Liver (tissue), 3 donors: ENCODE measurements at regions not wholly inside any gene's neighbourhood (a gene's known extent, or its start where the extent isn't known, plus 50 kb on each side); places are given as distances from the start of the nearest gene placed in this dataset.

Experiments
- ATF3 ChIP-seq: IDR thresholded peaks from 2 replicates; pipeline ENCODE4 v1.6.1; 2016; ENCODE audit warnings: antibody characterized with exemption
- CTCF ChIP-seq: fragments of 150-350 bp; IDR thresholded peaks from 2 replicates; pipeline ENCODE4 v1.5.1; 2017; ENCODE audit warnings: improper control_type of control experiment, low read depth, low read length; ENCODE audit not compliant: missing input control
- FOXA1 ChIP-seq: IDR thresholded peaks from 2 replicates; pipeline ENCODE4 v1.6.1; 2016; ENCODE audit warnings: antibody characterized with exemption
- JUND ChIP-seq, 2 donors: IDR thresholded peaks; 2 replicates each; pipeline ENCODE4 v1.6.1; 2016; ENCODE audit warnings: antibody characterized with exemption in 2 of 2
- MAX ChIP-seq: IDR thresholded peaks from 2 replicates; pipeline ENCODE4 v1.6.1; 2016; ENCODE audit warnings: antibody characterized with exemption
- RAD21 ChIP-seq, 2 donors: IDR thresholded peaks; 2 replicates each; pipeline ENCODE4 v1.6.1; 2016; ENCODE audit warnings: antibody characterized with exemption in 2 of 2, mild to moderate bottlenecking in 2 of 2
- RXRA ChIP-seq, 2 donors: IDR thresholded peaks; 2 replicates each; pipeline ENCODE4 v1.6.1; 2017 to 2018; ENCODE audit warnings: antibody characterized with exemption in 2 of 2, mild to moderate bottlenecking in 1 of 2
- SP1 ChIP-seq: IDR thresholded peaks from 2 replicates; pipeline ENCODE4 v1.6.1; 2018; ENCODE audit warnings: antibody characterized with exemption, mild to moderate bottlenecking
- TAF1 ChIP-seq: conservative IDR thresholded peaks from 2 replicates; pipeline ENCODE4 v1.6.1; 2016; ENCODE audit warnings: antibody characterized with exemption, mild to moderate bottlenecking
- YY1 ChIP-seq: IDR thresholded peaks from 2 replicates; pipeline ENCODE4 v1.6.1; 2016; ENCODE audit warnings: antibody characterized with exemption, mild to moderate bottlenecking
- ZBTB33 ChIP-seq: IDR thresholded peaks from 2 replicates; pipeline ENCODE4 v1.6.1; 2016; ENCODE audit warnings: antibody characterized with exemption
- donor health status: healthy.
- donor health status: healthy.

- no peak for TF ChIP-seq CTCF
- TF ChIP-seq TAF1: no peak
- TF ChIP-seq SP1: no peak
- TF ChIP-seq ATF3: no peak
- TF ChIP-seq MAX: no peak
- TF ChIP-seq YY1: no peak
- TF ChIP-seq RAD21 (IDR thresholded peaks at IDR 0.05): no peak
- no peak for TF ChIP-seq ZBTB33
- TF ChIP-seq RXRA (IDR thresholded peaks at IDR 0.05): no peak
- no peak for TF ChIP-seq FOXA1
- no peak for TF ChIP-seq JUND (IDR thresholded peaks at IDR 0.05)
Observed at GRCh38 chr15:29872716-29873115, 50.4 kb upstream of the TJP1 start.
